HG02623 (cell line): ENCODE measurements at regions not wholly inside any gene's neighbourhood (a gene's known extent, or its start where the extent isn't known, plus 50 kb on each side); places are given as distances from the start of the nearest gene placed in this dataset.
A peak's percentile ranks its signal among the peaks of the same experiment; 100 is the strongest.
"Not testable (repeated sequence)": the region's sequence is repeated elsewhere in the genome, so short reads cannot be mapped to it uniquely, and the experiment has no call there.

Source experiments
- ATAC-seq: cut with Tn5 transposase; IDR thresholded peaks from one replicate; pipeline ENCODE4 v1.9.1; 2021; ENCODE audit warnings: moderate library complexity; ENCODE audit not compliant: unreplicated experiment

DNA sequence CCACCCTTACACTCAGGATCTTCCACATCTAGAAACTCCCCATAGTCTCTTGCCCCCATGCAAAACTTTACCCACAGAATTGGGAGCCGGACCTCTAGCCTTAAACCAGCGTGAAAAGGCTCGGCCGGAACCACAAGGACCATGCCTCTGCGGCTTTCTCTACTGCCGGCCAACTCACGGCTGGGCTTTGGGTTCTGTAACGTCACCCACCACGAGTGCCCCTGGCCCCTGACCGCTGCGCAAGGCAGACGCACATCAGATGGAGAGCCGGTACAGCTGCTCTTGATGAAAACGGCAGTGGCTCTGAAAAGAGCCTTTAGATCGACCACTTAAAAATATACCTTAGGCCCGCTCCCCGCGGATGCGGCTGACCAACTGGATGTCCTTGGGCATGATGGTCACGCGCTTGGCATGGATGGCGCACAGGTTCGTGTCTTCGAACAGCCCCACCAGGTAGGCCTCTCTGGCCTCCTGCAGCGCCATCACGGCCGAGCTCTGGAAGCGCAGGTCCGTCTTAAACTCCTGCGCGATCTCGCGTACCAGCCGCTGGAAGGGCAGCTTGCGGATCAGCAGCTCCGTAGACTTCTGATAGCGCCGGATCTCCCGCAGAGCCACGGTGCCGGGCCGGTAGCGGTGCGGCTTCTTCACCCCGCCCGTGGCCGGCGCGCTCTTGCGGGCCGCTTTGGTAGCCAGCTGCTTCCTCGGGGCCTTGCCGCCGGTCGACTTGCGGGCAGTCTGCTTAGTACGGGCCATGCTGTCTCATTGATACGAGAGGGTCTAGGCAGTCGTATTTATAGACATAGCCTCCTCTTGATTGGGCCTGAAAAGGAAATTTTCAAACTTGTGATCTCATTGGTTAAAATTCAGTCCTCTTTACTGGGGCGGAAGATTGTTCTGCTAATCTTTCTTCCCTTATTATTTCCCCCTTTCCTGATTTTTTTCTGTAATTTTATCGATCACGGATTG lies 66.3 kb downstream of the FAM72C start:
- ATAC-seq, result not testable (repeated sequence)

DNA sequence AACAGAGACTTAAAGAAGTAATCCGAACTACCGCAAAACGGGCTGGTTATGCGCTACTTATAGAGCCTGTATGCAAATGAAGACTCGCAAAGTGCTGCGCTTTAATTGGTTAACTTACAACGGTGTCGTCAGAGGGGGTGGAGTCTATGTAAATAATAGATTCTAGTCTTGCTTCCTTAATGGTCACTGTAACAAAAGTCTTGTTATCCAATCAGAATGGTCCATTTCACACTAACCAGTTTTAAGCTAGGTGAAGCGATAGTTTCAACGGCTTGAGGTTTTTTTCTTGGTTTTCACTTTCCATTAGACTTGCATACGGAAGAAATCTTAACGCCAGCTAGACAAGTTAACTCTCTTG lies 67.2 kb downstream of the FAM72C start:
- ATAC-seq, result not testable (repeated sequence)

DNA sequence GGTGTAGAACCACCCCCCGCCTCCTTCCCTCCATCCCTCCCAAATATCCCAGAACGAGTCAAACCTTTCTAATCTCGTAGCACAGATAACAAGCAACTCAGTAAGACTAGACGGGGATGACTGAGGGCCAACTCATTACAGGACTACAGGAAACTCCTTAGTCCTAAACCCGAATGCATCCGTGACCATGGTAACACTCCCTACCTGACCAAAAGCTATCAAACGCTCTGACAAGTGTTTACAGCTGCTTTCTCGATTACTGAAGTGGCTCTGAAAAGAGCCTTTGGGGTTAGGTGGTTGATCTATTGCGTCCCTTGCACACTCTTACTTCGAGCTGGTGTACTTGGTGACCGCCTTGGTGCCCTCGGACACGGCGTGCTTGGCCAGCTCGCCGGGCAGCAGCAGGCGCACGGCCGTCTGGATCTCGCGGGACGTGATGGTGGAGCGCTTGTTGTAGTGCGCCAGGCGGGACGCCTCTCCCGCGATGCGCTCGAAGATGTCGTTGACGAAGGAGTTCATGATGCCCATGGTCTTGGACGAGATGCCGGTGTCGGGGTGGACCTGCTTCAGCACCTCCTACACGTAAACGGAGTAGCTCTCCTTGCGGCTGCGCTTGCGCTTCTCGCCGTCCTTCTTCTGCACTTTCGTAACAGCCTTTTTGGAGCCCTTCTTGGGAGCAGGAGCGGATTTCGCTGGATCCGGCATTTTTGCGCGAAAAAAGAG lies 67.7 kb downstream of the FAM72C start:
- not testable (repeated sequence) for ATAC-seq

DNA sequence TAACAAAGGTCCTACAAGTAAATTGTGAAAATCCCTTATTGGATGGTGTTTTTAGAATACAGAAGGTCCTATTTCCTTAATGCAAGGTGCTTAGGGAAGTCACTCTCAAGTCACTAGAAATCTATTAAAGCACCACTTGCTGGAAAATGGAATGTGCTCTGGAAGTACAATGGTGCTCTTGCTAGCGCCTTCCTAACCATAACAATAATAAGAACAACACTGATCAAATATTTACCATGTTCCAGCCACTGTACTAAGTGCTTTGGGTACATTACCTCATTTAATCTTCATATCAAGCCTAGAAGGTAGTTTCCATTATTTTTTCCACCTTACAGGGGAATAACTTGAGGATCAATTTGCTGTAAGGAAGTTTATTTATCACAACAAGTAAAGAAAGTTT lies 75.4 kb downstream of the FAM72C start:
- ATAC-seq, result not testable (repeated sequence)

DNA sequence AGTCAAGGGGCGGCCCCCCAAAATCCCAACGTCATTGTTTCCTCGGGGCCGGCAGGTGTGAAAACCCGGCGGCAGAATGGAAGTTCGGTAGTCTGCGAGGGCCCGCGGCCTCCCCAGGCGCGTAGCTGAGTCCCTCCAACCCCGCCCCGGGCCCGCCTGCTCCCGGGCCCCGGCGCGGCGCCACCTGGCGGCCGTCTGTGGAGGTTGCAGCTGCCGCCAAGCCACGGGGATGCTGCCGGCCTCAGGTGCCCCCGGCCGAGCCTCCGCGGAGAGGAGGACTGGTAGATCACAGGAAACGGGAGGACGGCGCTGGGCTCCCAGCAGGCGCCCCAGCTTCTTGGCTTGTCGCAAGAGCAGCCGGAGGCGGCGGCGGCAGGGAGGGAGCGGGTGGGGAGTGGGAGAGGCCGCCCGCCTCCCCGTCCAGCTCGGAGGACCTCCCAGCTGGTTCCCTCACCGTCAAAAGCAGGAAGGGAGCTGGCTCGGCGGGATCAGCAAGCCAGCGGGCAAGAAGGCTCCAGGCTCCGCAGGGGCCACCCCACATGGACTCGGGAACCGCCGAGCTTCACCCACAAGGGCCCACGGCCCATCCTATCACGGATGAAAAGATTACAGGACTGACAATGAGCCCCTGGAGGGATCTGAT lies 86.7 kb downstream of the FAM72C start:
- ATAC-seq, result peak; percentile 88

DNA sequence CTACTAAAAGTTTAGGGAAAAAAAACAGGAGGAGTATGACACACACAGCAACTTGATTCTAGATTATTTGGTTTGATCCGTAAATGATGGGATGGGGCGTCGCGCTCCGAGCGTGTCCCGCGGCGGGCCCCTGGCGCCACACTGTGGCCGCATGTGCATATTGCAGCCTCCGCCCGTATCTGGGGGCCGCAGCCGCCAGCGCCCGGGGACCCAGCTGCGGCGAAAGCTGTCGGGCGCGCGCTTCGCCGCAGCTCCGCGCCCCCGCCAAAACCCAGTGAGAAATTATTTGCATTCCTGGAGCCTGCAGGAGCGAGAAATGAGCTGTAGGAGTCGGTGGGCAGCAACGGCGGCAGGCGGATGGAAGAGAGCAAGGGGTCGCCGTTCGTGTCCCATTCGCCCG lies 87.3 kb downstream of the FAM72C start:
- ATAC-seq, result peak; percentile 82

DNA sequence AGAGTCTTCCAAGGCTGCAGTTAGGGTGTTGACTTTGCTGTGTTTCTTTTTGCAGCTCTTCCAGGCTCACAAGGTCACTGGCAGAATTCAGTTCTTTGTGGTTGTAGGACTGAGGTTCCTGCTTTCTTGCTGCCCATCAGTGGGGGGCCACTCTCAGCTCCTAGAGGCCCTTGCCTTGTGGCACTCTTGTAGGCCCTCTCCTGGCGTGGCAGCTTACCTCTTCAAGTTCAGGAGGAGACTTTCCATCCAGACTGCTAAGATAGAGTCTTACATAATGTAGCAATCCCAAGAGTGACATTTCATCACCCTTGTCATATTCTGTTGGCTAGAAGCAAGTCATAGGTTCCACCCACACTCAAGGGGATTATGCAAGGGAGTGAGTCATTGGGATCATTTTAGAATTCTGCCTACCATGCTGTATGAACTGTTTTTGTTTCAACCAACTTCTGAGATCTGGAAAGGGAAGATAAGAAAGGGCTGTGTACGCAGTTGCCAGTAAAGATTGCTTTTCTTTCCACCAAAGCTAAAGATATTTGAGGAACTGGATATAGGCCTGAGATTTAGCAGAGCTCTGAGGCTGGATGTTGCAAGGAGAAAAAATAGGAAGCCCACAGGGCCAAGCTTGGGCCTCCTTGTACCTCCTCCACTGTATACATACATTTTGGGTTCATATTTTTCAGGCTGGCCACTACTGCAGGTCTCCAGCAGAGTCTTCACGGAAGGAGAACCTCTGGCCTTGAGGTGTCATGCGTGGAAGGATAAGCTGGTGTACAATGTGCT lies 91.8 kb downstream of the FAM72C start:
- not testable (repeated sequence) for ATAC-seq

DNA sequence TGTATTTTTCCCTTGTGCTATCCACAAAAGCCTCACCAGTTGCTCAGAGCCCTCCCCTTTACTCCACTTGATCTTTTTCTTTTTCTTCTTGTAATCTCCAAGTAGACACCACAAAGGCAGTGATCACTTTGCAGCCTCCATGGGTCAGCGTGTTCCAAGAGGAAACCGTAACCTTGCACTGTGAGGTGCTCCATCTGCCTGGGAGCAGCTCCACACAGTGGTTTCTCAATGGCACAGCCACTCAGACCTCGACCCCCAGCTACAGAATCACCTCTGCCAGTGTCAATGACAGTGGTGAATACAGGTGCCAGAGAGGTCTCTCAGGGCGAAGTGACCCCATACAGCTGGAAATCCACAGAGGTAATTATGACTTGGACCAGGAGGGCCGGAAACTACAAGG lies 95.8 kb downstream of the FAM72C start:
- ATAC-seq, result not testable (repeated sequence)

DNA sequence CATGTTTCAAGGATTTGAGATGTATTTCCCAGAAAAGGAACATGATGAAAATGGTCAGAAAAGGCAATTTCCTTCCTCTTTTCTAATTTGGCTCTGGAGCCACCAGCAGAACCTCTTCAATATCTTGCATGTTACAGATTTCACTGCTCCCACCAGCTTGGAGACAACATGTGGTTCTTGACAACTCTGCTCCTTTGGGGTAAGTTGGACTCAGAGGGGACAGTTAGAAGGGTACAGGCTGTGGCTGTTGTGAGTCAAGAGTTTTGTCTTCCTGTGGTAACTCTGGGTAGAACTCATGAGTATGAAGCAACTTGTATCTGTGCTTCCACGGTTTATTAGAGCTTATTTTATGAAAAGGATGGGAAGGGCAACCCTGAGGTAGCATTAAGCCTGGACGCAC lies 97.2 kb downstream of the FAM72C start:
- not testable (repeated sequence) for ATAC-seq

DNA sequence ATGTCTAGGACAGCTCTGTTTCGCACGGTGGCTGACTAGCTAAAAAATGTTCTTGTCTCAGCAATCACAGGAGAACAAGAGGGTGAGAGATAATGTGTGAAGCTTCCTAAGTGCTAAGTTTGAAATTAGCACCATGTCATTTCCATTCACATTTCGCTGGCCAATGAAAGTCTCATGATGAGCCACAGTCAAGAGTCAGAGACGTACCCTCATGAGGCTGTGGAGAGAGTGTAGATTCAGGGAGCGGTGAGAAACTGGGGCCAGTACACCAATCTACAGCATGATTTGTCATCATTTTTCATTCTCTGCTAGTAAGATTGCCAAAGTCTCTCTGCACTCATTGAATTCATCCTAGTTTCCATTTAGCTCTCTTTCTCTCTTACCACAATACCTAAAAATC lies 98.1 kb downstream of the FAM72C start:
- not testable (repeated sequence) for ATAC-seq

DNA sequence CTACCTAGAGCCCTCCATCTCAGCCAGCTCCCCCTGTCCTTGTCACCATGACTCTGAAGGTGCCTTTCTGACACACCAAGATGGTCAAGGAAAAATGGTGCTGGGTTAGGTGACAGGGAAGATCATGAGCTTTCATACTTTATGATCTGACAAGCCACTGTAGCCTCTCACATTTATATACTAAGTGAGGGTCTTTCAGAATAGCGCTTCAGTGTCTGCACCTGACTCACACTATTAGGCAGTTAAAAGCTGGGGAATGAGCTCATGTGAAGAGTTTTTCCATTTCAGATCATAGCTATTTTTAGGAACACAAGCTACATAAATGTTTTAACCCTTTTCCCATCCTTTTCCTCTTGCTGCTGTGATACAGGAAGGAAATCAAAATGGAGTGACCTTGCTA lies 101.4 kb downstream of the FAM72C start:
- not testable (repeated sequence) for ATAC-seq

DNA sequence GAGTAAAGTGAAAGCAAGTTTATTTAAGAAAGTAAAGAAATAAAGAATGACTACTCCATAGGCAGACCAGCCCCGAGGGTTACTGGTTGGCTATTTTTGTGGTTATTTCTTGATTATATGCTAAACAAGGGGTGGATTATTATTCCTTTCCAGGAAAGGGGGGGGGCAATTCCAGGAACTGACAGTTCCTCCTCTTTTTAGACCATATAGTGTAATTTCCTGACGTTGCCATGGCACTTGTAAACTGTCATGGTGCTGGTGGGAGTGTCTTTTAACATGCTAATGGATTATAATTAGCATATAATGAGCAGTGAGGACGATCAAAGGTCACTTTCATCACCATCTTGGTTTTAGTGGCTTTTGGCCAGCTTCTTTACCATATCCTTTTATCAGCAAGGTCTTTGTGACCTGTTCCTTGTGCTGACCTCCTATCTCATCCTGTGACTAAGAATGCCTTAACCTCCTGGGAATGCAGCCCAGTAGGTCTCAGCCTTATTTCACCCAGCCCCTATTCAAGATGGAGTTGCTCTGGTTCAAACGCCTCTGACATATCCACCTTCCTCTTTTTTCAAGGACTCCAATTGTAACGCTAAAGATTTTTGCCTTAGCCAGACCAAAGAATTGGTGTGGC lies 104.1 kb downstream of the FAM72C start:
- not testable (repeated sequence) for ATAC-seq

DNA sequence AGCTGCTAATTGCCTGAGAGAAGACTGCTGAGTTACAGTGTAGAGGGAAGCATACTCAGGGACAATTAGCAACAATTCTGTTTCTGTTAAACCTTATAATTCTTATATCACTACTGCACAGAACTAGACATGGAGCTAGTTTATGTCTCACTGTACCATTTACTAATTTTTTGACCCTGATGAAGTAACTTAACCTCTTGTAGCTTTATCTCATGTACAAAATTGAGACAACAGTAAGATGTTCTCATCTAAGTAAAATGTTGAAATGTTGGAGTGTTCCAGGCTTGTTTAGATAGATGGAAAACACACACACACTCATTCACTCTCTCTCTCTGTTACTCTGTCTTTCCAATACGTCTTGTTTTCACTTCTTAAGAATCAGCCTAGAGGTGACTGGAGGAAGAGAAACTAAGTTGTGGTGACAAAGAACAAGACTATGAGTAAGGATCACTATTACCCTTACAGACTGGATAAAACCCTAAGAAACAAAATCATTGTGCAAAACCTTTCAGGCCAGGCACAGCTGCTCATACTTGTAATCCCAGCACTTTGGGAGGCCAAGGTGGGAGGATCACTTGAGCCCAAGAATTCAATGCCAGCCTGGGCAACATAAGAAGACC lies 107.8 kb downstream of the FAM72C start:
- peak; percentile 68 for ATAC-seq

DNA sequence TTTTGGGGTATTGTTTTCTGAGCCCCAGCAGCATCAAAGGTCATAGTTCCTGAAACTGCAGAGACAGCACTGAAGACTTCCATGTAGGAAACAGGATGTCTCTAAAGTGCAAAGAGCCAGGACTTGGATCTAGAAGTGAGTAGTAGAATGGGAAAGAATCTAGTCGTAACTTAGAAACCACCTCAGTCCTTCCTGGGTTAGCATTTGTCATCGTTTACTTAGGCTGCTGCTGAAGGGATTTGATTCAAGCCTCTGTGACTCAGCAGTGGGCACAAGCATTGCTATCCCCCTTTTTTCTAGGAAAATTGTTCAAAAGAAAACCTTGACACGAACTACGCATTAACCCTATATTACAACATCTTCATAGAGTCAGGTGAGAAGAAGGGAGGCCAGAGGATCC lies 109.1 kb downstream of the FAM72C start:
- not testable (repeated sequence) for ATAC-seq

DNA sequence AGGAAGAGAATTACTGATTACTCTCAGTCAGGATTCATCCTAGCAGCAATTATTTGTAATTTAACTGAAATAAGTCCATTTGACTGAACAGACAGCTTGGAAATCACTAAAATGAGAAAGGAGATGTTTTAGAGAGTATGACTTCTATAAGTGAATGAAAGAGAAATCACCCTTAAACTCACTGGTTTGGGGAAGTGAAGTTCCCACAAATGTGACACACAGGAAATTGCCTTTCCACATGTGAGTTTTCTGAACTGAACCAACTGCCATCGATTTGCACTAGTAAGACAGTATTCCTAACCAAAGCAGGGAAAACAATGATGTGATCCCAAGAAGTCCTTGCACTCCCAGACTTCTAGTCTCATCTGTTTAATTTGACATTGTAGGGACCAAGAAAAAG lies 110.5 kb downstream of the FAM72C start:
- ATAC-seq, result not testable (repeated sequence)

DNA sequence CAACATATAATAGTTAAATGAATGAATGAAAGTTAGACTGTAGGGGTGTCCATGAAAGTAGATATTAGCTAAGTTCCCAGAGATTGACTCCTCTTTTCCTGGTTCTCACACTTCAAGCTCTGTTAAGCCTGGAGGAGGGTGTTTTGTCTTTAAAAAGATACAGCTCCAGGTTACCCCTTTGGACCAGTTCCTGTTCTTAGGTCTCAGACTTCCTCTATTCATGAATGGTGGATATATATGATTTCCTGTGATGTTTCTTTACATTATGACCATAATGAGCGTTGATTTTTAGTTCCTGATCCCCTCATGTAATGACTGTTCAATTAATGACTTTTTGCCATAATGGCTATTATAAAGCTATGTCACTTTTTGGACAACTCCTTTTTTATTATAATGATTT lies 115.9 kb downstream of the FAM72C start:
- not testable (repeated sequence) for ATAC-seq

DNA sequence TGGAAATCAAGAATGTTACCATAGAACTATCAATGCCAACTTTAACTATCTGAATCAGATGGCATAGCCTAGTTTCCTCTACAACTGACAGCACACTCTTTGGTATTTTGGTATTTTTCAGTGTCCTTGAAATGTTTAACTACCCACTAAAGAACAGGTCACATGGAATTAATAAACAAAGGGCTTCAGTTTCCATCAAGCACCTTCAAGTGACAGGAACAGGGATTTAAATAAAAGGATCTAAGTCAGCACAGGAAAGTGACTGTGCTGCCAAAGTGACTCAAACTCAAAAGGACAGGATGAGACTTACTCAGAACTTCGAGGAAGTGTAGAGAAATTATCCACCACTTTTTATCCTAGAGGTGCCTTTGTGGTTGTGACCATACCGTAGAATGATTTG lies 117.7 kb downstream of the FAM72C start:
- not testable (repeated sequence) for ATAC-seq

DNA sequence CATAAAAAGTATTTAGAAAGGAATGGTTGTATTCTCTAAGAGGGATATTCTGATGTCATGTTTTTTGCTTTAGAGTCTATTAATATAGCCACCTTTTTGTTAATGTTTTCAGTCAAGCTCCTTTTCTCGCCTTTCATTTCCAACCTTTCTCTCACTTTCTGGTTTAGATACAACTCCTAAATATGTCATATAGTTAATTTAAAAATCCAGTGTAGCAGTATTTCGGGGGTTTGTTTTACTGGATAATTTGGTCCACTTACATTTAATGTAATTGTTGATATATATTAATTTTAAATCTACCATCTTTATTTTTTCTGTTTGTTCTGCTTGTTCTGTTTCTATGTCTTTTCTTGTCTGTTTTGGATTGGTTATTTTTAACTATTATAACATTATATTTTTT lies 121.1 kb downstream of the FAM72C start:
- not testable (repeated sequence) for ATAC-seq

DNA sequence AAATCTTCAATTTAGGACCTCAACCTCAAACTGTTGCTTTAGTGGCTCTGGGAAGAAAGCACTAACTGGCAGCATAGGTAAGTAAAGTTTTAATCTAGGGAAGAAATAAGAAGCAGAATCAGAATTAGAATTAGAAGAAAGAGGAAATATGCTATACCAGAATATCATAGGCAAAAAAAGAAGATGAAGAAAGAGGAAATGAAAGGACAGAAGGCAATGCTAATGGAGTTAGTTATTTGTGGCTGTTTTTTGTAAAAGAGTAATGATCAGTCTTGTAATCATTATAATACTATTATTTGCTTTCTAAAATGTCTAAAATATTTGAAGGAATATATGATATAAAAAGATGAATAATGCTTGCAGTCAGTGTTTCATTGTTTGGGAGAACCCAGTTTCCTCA lies 122.9 kb downstream of the FAM72C start:
- ATAC-seq, result not testable (repeated sequence)

DNA sequence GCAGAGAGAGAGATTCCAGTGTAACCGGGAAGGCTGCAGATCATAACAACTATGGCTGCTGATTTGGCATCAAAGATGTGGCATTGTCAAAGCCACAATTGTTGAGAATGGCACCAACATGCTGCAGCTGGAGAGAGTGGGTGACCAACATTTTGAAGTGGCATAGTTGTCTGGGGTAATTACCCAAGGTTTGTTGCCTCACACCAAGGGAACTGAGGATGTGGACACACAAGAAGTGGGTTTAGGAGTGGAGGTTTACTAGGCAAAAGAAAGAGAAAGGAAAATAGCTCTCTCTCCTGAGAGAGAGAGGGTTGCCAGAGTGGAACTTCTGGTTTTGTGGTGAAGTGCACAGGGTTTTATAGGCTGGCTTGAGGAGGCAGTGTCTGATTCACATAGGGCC lies 126.6 kb downstream of the FAM72C start:
- ATAC-seq, result not testable (repeated sequence)
